Right atrium auricular region (tissue), 2 donors: ENCODE measurements at regions not wholly inside any gene's neighbourhood (a gene's known extent, or its start where the extent isn't known, plus 50 kb on each side); places are given as distances from the start of the nearest gene placed in this dataset.

Experiments used
- DNase-seq: peaks from one replicate; pipeline ENCODE4 v3.0.0-alpha.2; 2019; ENCODE audit warnings: low spot score
- H3K27ac ChIP-seq, 2 donors: fragments of 200-600 bp; sonication (generic); 1 replicate in 1 of 2; 2 replicates in 1 of 2; pipeline ENCODE4 v1.5.1; 2016 to 2019
- H3K27me3 ChIP-seq, 2 donors: fragments of 200-600 bp; sonication (generic); one replicate each; pipeline versions ENCODE4 v1.5.1 to v1.6.0; 2017 to 2019
- H3K36me3 ChIP-seq: fragments of 200-600 bp; sonication (generic); one replicate; pipeline ENCODE4 v1.5.1; 2016
- H3K4me1 ChIP-seq, 2 donors: fragments of 200-600 bp; sonication (generic); one replicate each; pipeline versions ENCODE4 v1.5.1 to v1.6.0; 2017 to 2019
- H3K4me3 ChIP-seq, 2 donors: fragments of 200-600 bp; sonication (generic); 1 replicate in 1 of 2; 2 replicates in 1 of 2; pipeline ENCODE4 v1.5.1; 2017 to 2019; ENCODE audit warnings: mild to moderate bottlenecking in 1 of 2, moderate library complexity in 1 of 2
- H3K9me3 ChIP-seq, 2 donors: fragments of 200-600 bp; sonication (generic); one replicate each; pipeline ENCODE4 v1.5.1; 2019
- CTCF ChIP-seq, 2 donors: fragments of 200-600 bp; sonication (generic); IDR thresholded peaks; one replicate each; pipeline ENCODE4 v1.5.1; 2019; ENCODE audit warnings: antibody characterized with exemption in 2 of 2

- no peak for DNase-seq
- H3K27me3 ChIP-seq: no peaks in the 10 kb centered on the region
- H3K9me3 ChIP-seq: peaks cover 0 to 7% of the 10 kb centered on the region in 2 donors
- no peaks in the 10 kb centered on the region for H3K4me1 ChIP-seq
- no peak overlapping the region for H3K4me3 ChIP-seq
- TF ChIP-seq CTCF (IDR thresholded peaks at IDR 0.05): no peak
- H3K36me3 ChIP-seq: no peaks in the 10 kb centered on the region
- H3K27ac ChIP-seq: no peak overlapping the region
Measured at GRCh38 chr5:169367861-169368260, 66.9 kb upstream of the SLIT3 start.

GRCh38 chr5:169357291-169357690, 56.4 kb upstream of the SLIT3 start:
- Histone ChIP-seq H3K9me3 (no peaks in the 10 kb centered on the region), H3K27me3 (no peaks in the 10 kb centered on the region), H3K36me3 (no peaks in the 10 kb centered on the region), H3K4me3 (no peak overlapping the region), H3K4me1 (no peaks in the 10 kb centered on the region), H3K27ac (no peak overlapping the region)
- no peak for DNase-seq
- no peak for TF ChIP-seq CTCF (IDR thresholded peaks at IDR 0.05)

- Histone ChIP-seq H3K4me3 (no peak overlapping the region), H3K27ac (no peak overlapping the region), H3K27me3 (no peaks in the 10 kb centered on the region), H3K36me3 (no peaks in the 10 kb centered on the region), H3K9me3 (no peaks in the 10 kb centered on the region), H3K4me1 (no peaks in the 10 kb centered on the region)
- no peak for TF ChIP-seq CTCF (IDR thresholded peaks at IDR 0.05)
- no peak for DNase-seq
Measured at GRCh38 chr5:169356811-169357210, 55.9 kb upstream of the SLIT3 start.

GRCh38 chr5:169356181-169356580, 55.2 kb upstream of the SLIT3 start:
- Histone ChIP-seq H3K27ac (no peak overlapping the region), H3K36me3 (no peaks in the 10 kb centered on the region), H3K4me3 (no peak overlapping the region), H3K4me1 (no peaks in the 10 kb centered on the region), H3K27me3 (no peaks in the 10 kb centered on the region), H3K9me3 (no peaks in the 10 kb centered on the region)
- DNase-seq: no peak
- TF ChIP-seq CTCF (IDR thresholded peaks at IDR 0.05): no peak

- no peak for TF ChIP-seq CTCF (IDR thresholded peaks at IDR 0.05)
- Histone ChIP-seq H3K9me3 (no peaks in the 10 kb centered on the region), H3K4me3 (no peak overlapping the region), H3K4me1 (peaks cover 0 to 5% of the 10 kb centered on the region in 2 donors), H3K36me3 (no peaks in the 10 kb centered on the region), H3K27me3 (no peaks in the 10 kb centered on the region), H3K27ac (no peak overlapping the region)
- DNase-seq: no peak
Measured at GRCh38 chr5:169354921-169355320, 54.0 kb upstream of the SLIT3 start.

- Histone ChIP-seq H3K27ac (no peak overlapping the region), H3K4me3 (no peak overlapping the region), H3K4me1 (peaks cover 0 to 5% of the 10 kb centered on the region in 2 donors), H3K27me3 (no peaks in the 10 kb centered on the region), H3K9me3 (no peaks in the 10 kb centered on the region), H3K36me3 (no peaks in the 10 kb centered on the region)
- TF ChIP-seq CTCF (IDR thresholded peaks at IDR 0.05): no peak
- DNase-seq: no peak
Measured at GRCh38 chr5:169354263-169354662, 53.3 kb upstream of the SLIT3 start.
